Raji (cell line): ENCODE measurements at regions not wholly inside any gene's neighbourhood (a gene's known extent, or its start where the extent isn't known, plus 50 kb on each side); places are given as distances from the start of the nearest gene placed in this dataset.

Source experiments
- POLR2A ChIP-seq: IDR thresholded peaks from 2 replicates; pipeline ENCODE4 v1.6.1; 2011; ENCODE audit warnings: low read depth, low read length, control low read depth; ENCODE audit not compliant: insufficient read depth

- no peak for TF ChIP-seq POLR2A
Observed at GRCh38 chr2:196475611-196476010, 163.9 kb upstream of the CCDC150 start.

GRCh38 chr2:196478588-196478987 lies 160.9 kb upstream of the CCDC150 start:
- TF ChIP-seq POLR2A = no peak

- no peak for TF ChIP-seq POLR2A
Observed at GRCh38 chr2:196479350-196479749, 160.2 kb upstream of the CCDC150 start.

- TF ChIP-seq POLR2A = no peak
Observed at GRCh38 chr2:196480653-196481323, 158.7 kb upstream of the CCDC150 start.

GRCh38 chr2:196481324-196481697 lies 158.2 kb upstream of the CCDC150 start:
- no peak for TF ChIP-seq POLR2A

- TF ChIP-seq POLR2A = no peak
Observed at GRCh38 chr2:196482119-196483065, 157.1 kb upstream of the CCDC150 start.

GRCh38 chr2:196486146-196486545 lies 153.4 kb upstream of the CCDC150 start:
- no peak for TF ChIP-seq POLR2A

- no peak for TF ChIP-seq POLR2A
Observed at GRCh38 chr2:196487417-196487816, 152.1 kb upstream of the CCDC150 start.

GRCh38 chr2:196489371-196489770 lies 150.1 kb upstream of the CCDC150 start:
- no peak for TF ChIP-seq POLR2A

GRCh38 chr2:196492946-196493345 lies 146.6 kb upstream of the CCDC150 start:
- TF ChIP-seq POLR2A = no peak

- TF ChIP-seq POLR2A = no peak
Observed at GRCh38 chr2:196498962-196499361, 140.6 kb upstream of the CCDC150 start.

- no peak for TF ChIP-seq POLR2A
Observed at GRCh38 chr2:196499686-196500085, 139.8 kb upstream of the CCDC150 start.

- TF ChIP-seq POLR2A = no peak
Observed at GRCh38 chr2:196500686-196501431, 138.7 kb upstream of the CCDC150 start.

- no peak for TF ChIP-seq POLR2A
Observed at GRCh38 chr2:196501836-196502235, 137.7 kb upstream of the CCDC150 start.

GRCh38 chr2:196502386-196502785 lies 137.1 kb upstream of the CCDC150 start:
- TF ChIP-seq POLR2A = no peak

GRCh38 chr2:196503398-196503797 lies 136.1 kb upstream of the CCDC150 start:
- TF ChIP-seq POLR2A = no peak

GRCh38 chr2:196504788-196505187 lies 134.7 kb upstream of the CCDC150 start:
- no peak for TF ChIP-seq POLR2A
